HFF-Myc (cell line): ENCODE measurements at regions not wholly inside any gene's neighbourhood (a gene's known extent, or its start where the extent isn't known, plus 50 kb on each side); places are given as distances from the start of the nearest gene placed in this dataset.

ENCODE experiments used
- DNase-seq: peaks from one replicate; pipeline ENCODE4 v3.0.0-alpha.2; 2011; ENCODE audit warnings: low read depth; ENCODE audit errors: extremely low read depth
- H3K4me3 ChIP-seq: replicated peaks from 2 replicates; pipeline ENCODE4 v1.5.1; 2011; ENCODE audit warnings: low read depth, mild to moderate bottlenecking, control low read depth, low read length
- CTCF ChIP-seq: IDR thresholded peaks from 2 replicates; pipeline ENCODE4 v1.5.1; 2012; ENCODE audit warnings: mild to moderate bottlenecking, low read depth, low read length, control low read depth; ENCODE audit errors: missing control alignments

- no peak for TF ChIP-seq CTCF
- H3K4me3 ChIP-seq: no peak overlapping the region
- DNase-seq: no peak
These were observed 99.2 kb upstream of the ZNF521 start for GRCh38 chr18:25451077-25451658.

- DNase-seq: no peak
- H3K4me3 ChIP-seq: no peak overlapping the region
- TF ChIP-seq CTCF: no peak
These were observed 97.1 kb upstream of the ZNF521 start for GRCh38 chr18:25449046-25449445.

- no peak for DNase-seq
- no peak for TF ChIP-seq CTCF
- H3K4me3 ChIP-seq: no peak overlapping the region
These were observed 95.0 kb upstream of the ZNF521 start for GRCh38 chr18:25446972-25447371.

GRCh38 chr18:25445430-25445829 lies 93.5 kb upstream of the ZNF521 start:
- TF ChIP-seq CTCF: no peak
- DNase-seq: no peak
- no peak overlapping the region for H3K4me3 ChIP-seq

GRCh38 chr18:25443776-25444175 lies 91.8 kb upstream of the ZNF521 start:
- no peak for DNase-seq
- no peak for TF ChIP-seq CTCF
- no peak overlapping the region for H3K4me3 ChIP-seq

GRCh38 chr18:25435149-25435782 lies 83.3 kb upstream of the ZNF521 start:
- no peak for DNase-seq
- no peak for TF ChIP-seq CTCF

GRCh38 chr18:25434745-25435144 lies 82.8 kb upstream of the ZNF521 start:
- DNase-seq: no peak
- no peak for TF ChIP-seq CTCF
- H3K4me3 ChIP-seq: no peak overlapping the region

More at GRCh38 chr18:25435149-25435782, 83.3 kb upstream of the ZNF521 start:
- H3K4me3 ChIP-seq: no peak overlapping the region
